ENCODE measurements at regions not wholly inside any gene's neighbourhood (a gene's known extent, or its start where the extent isn't known, plus 50 kb on each side); places are given as distances from the start of the nearest gene placed in this dataset.

GRCh38 chr7:33727315-33727714 lies 178.0 kb upstream of the BMPER start:
- DNase-seq (ENCODE audit: low read depth in 2 of 2) = no peak

DNA sequence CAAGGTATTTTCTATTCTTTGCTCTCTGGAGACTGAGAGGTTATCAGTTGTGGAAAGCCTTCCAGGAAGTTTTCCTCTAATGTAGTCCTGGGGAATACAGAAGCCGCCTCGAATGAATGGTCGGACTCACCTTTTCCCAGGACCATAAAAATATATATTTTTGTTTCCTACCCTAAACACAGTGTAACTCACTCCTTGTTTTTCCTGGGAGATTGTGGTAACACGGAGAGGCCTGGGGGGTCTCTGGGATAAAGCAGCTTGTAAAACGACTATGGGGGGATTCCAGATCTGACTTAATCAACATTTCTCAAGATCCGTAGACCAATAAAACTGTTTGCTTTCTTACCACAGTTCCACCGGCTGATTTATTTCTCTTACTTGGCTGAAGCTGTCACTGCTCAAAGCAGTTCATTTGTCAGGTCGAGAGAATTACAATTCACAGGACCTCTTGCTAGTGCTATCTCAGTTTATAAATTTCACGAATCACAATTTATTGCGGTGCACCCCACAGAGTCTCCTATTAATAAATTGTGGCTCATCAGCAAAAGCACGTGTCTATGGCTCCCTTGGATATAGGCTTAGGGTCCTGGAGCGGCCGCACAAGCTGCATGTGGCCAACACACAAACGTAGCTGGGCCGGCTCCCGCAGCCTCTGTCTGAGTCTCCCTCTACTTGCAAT lies 176.3 kb upstream of the BMPER start:
- DNase-seq (ENCODE audit: low read depth in 2 of 2) = no peak

DNA sequence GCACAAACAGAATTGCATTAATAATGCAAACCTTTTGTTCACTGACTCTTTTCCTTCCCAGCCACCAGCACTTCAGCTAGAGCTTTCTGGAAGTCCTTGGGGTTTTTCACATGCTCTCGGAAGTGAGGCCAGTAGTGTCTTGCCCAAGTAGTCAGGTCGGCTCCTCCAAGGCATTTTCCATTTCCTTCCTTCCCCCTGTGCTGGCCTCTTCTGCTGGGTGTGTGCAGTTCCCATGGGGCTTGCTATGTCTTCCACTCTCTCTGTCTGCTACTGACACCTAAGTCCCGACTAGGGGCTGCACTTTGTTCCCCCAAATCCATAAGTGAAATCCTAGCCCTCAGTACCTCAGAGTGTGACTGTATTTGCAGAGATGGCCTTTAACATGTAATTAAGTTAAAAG lies 175.6 kb upstream of the BMPER start:
- no peak for DNase-seq (ENCODE audit: low read depth in 2 of 2)

DNA sequence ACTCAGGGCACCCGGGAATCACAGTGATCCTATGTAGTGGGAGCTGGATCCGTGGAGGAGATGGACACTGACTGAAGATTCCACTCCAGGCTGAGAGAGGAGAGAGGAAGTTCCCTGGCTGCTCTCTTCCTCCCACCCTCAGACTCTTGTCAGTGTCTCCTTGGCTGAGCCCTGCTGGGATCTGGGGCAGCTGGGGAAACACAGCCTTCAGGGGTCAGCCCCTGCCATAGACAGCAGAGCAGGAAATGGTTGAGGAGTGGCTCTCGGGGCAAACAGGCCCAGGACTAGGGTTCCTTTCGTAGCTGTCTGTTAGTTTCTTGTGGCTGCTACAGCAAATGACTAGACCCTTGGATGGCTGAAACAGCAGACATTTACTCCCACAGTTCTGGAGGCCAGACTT lies 174.4 kb upstream of the BMPER start:
- no peak for DNase-seq (ENCODE audit: low read depth in 2 of 2)

DNA sequence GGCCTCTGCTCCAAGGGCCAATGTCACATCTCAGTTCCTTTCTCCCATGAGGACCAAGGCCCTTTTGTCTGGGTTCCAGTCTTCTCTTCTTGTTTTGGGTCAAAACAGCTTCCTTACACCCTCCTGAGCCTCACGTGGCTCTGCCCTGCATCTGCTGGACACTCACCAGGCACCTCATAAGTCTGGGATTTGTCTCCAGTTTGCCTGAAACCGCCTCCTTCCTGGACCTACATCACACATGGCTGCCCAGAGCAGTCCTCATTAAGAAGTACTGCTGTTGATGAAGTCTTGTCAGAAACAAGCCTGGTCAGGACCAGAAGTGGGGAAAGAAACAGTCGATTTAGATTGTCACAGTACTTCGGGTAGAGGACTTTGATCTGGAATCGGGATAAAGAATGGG lies 173.4 kb upstream of the BMPER start:
- DNase-seq (ENCODE audit: low read depth in 2 of 2) = no peak

- DNase-seq (ENCODE audit: low read depth in 2 of 2) = no peak
Measured at GRCh38 chr7:33732462-33732861, 172.9 kb upstream of the BMPER start.

- no peak for DNase-seq (ENCODE audit: low read depth in 2 of 2)
Measured at GRCh38 chr7:33733870-33734650, 171.3 kb upstream of the BMPER start.

DNA sequence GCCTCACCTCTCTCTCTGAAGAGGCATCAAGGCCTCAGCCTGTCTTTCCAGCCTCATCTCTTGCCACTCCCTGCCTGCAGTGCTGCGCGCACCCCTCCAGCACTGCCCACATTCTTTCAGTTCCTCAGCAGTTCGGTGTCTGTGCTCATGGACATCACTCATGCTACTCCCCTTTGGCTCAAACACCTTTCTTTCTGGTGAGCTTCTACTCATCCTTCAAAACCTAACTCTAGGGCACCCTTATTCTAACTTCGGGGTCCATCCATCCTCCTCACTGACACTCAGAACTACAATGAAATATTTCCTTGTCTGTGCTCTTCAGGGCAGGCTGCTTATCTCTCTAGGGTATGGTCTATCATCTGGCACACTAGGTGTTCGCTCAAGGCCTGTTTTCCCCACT lies 169.9 kb upstream of the BMPER start:
- DNase-seq (ENCODE audit: low read depth in 2 of 2) = no peak

GRCh38 chr7:33736521-33737221 lies 168.7 kb upstream of the BMPER start:
- DNase-seq (ENCODE audit: low read depth in 2 of 2) = no peak

- DNase-seq (ENCODE audit: low read depth in 2 of 2) = no peak
Measured at GRCh38 chr7:33738260-33738935, 166.9 kb upstream of the BMPER start.

DNA sequence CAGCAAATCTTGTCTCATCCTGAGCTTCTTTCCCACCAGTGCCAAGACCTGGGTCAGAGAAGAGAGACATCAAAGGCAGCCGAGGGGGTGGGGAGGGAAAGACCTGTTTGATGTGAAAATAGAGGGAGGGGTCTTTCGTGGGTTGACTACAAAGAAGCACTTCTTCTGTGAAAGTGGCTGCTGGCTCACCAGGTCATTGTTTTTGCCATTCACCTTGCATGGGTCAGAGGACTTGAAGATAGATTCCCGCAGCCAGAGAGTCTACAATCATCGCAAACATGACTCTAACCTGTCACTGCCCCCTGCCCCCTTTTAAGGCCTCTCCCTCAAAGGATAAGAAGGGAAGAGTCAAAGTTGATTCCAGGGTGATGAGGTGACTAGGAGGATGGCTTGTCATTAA lies 166.1 kb upstream of the BMPER start:
- DNase-seq (ENCODE audit: low read depth in 2 of 2) = no peak

DNA sequence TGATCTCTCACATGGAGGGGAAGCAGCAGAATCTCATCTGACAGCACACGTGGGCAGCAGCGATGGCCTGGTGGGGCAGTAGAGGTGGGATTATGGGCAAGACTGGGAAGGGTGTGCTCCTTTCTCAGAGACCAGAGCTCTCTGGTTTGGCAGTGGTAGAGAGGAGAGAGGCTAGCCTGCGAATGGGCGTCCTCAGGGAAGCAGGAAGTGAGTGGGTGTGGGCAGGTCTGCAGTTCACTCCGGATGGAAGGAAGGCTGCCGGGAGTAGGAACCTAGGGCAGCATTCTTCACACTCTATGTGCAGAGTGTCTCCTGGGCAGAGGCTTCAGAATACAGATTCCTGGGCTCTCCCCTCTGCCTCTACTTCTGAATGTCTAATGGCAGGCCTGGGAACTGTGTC lies 162.8 kb upstream of the BMPER start:
- DNase-seq (ENCODE audit: low read depth in 2 of 2) = no peak

DNA sequence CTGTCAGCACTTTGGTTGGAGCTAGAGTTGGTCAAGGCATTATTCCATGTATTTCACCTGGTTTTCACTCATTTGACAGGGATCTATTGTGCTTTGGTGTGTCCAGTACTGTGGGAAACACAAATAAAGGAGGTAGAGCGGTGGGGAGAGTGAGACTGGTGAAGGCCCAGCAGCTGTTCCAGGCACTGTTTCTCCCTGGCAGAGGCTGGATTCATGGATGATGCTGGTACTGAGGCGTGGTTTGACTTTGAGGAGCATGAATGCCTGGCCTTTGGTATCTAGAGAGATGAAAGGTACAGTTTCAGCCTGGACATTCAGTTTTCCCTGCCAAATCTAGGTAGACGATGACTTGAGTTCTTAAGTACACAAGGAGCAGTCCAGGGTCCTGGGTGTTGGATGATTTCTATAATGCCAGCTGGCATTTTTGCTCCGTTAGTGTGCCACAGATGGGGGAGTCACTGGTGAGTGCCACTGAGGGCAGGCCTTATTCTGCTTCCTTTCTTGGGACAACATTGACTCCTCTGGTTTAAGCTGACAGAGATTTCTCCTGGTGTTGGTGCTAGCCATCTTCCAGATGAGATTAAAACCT lies 162.2 kb upstream of the BMPER start:
- no peak for DNase-seq (ENCODE audit: low read depth in 2 of 2)

DNA sequence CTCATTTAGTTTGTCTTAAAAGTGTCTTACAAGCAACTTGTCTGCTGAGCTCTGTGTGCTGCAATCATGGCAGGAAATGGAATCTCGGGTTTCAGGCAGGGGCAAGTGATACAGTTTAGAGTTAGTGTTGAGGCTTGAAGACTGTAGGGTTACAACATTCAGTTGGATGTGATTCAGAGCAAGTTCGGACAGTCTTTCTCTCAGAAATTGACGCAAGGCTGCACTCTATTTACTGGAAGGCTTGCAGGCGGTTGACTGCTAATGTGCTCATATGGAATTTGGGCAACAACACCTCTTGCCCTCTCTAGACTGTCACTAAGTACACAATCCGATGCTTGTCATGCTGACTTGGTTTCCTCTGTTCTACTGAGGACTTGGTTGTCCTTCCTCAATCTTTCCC lies 161.7 kb upstream of the BMPER start:
- peak; percentile 76 to 78 for DNase-seq (ENCODE audit: low read depth in 2 of 2)

GRCh38 chr7:33744293-33745075 lies 160.9 kb upstream of the BMPER start:
- no peak for DNase-seq (ENCODE audit: low read depth in 2 of 2)

- no peak for DNase-seq (ENCODE audit: low read depth in 2 of 2)
Measured at GRCh38 chr7:33745934-33746333, 159.4 kb upstream of the BMPER start.

DNA sequence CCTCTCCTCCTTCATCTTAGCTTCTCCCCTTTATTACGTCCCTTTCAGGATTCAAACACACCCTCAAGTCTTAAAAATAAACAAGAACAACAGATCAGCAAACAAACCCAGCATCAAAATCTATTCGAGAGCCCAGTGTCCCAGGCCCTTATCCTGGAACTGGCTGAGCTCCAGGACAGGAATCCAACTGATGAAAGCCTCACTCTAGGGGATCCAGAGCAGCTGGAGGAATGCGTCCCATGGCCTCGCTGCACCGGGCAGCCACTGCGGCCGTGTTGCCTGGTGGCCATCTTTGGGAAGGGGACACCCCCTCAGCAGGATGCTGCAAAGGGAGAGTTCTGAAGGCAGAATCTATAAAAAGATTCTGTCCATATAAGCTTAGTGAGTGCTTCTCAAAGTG lies 156.5 kb upstream of the BMPER start:
- no peak for DNase-seq (ENCODE audit: low read depth in 2 of 2)

GRCh38 chr7:33750177-33750576 lies 155.2 kb upstream of the BMPER start:
- peak; percentile 70 to 78 for DNase-seq (ENCODE audit: low read depth in 2 of 2)

GRCh38 chr7:33751443-33751842 lies 153.9 kb upstream of the BMPER start:
- no peak for DNase-seq (ENCODE audit: low read depth in 2 of 2)

- no peak for DNase-seq (ENCODE audit: low read depth in 2 of 2)
Measured at GRCh38 chr7:33753881-33754525, 151.3 kb upstream of the BMPER start.
